IMR-90 (cell line): ENCODE measurements at regions not wholly inside any gene's neighbourhood (a gene's known extent, or its start where the extent isn't known, plus 50 kb on each side); places are given as distances from the start of the nearest gene placed in this dataset.

Source experiments
- ATAC-seq: fragments of 200-7000 bp; cut with Tn5 transposase; 2 replicates; pipeline ENCODE4 v1.9.1; 2020; ENCODE audit warnings: low read depth, mild to moderate bottlenecking, moderate library complexity
- BruUV-seq: library from RNA; stranded (reverse); fragments of 400-500 nt; replicated peaks from 2 replicates; lab custom pipeline; 2021; lab: Mats Ljungman, UMichigan
- CTCF ChIA-PET: fragments of 300-600 bp; formaldehyde crosslinking; extraction: SDS; loops from one replicate; lab custom pipeline; 2021; ENCODE audit warnings: antibody characterized with exemption; lab: Yijun Ruan, JAX
- POLR2A ChIA-PET: fragments of 300-600 bp; sonication (Branson Sonifier 250); formaldehyde crosslinking; loops from one replicate; lab custom pipeline; 2022; ENCODE audit warnings: antibody characterized with exemption; ENCODE audit not compliant: unreplicated experiment; lab: Charles Lee
- DNase-seq: peaks from one replicate; pipeline ENCODE4 v3.0.0; 2013
- H2AFZ ChIP-seq: replicated peaks from 2 replicates; pipeline ENCODE3; 2013; ENCODE audit warnings: low read length, mild to moderate bottlenecking; ENCODE audit not compliant: poor library complexity
- H2AK5ac ChIP-seq: 2 replicates; pipeline ENCODE4 v1.6.1; 2013; ENCODE audit warnings: low read depth, low read length, inconsistent platforms
- H2AK9ac ChIP-seq: replicated peaks from 2 replicates; pipeline ENCODE3; 2013; ENCODE audit warnings: mild to moderate bottlenecking, low read depth, low read length, moderate library complexity; ENCODE audit not compliant: poor library complexity
- H2BK120ac ChIP-seq: 2 replicates; pipeline ENCODE4 v1.6.1; 2013; ENCODE audit warnings: low read depth, low read length, inconsistent platforms
- H2BK15ac ChIP-seq: 3 replicates; pipeline ENCODE4 v1.6.1; 2013; ENCODE audit warnings: low read depth, low read length, inconsistent platforms
- H2BK20ac ChIP-seq: 2 replicates; pipeline ENCODE4 v1.6.1; 2013; ENCODE audit warnings: low read depth, mild to moderate bottlenecking, inconsistent platforms, low read length, moderate library complexity
- H2BK5ac ChIP-seq: 2 replicates; pipeline ENCODE4 v1.6.1; 2013; ENCODE audit warnings: mild to moderate bottlenecking, low read depth, low read length, inconsistent platforms; ENCODE audit not compliant: poor library complexity, severe bottlenecking
- H3K14ac ChIP-seq: replicated peaks from 2 replicates; pipeline ENCODE4 v1.6.1; 2013; ENCODE audit warnings: low read depth, low read length, inconsistent platforms
- H3K18ac ChIP-seq: 2 replicates; pipeline ENCODE4 v1.6.1; 2013; ENCODE audit warnings: low read depth, low read length, control low read depth
- H3K23ac ChIP-seq: 2 replicates; pipeline ENCODE4 v1.6.1; 2013; ENCODE audit warnings: low read depth, low read length, inconsistent platforms
- H3K27ac ChIP-seq: 2 replicates; pipeline ENCODE4 v1.5.1; 2013; ENCODE audit warnings: mild to moderate bottlenecking, control low read depth, low read length; ENCODE audit not compliant: insufficient read depth
- H3K27me3 ChIP-seq: 2 replicates; pipeline ENCODE4 v1.6.1; 2013; ENCODE audit warnings: low read length; ENCODE audit not compliant: control insufficient read depth, insufficient read depth
- H3K36me3 ChIP-seq: 2 replicates; pipeline ENCODE4 v1.6.1; 2013; ENCODE audit warnings: low read length, mixed read lengths; ENCODE audit not compliant: control insufficient read depth, insufficient read depth
- H3K4ac ChIP-seq: 2 replicates; pipeline ENCODE4 v1.6.1; 2013; ENCODE audit warnings: low read depth, low read length, inconsistent platforms
- H3K4me1 ChIP-seq: 2 replicates; pipeline ENCODE4 v1.6.1; 2013; ENCODE audit warnings: low read length, mixed read lengths; ENCODE audit not compliant: control insufficient read depth, insufficient read depth
- H3K4me2 ChIP-seq: 2 replicates; pipeline ENCODE4 v1.6.1; 2013; ENCODE audit warnings: low read depth, mild to moderate bottlenecking, control low read depth, low read length, moderate library complexity
- H3K4me3 ChIP-seq: 2 replicates; pipeline ENCODE4 v1.5.1; 2013; ENCODE audit warnings: low read depth, mild to moderate bottlenecking, control low read depth, low read length, moderate library complexity; ENCODE audit not compliant: insufficient read depth
- H3K56ac ChIP-seq: 2 replicates; pipeline ENCODE4 v1.6.1; 2013; ENCODE audit warnings: low read length, inconsistent platforms; ENCODE audit not compliant: insufficient read depth; ENCODE audit errors: extremely low read depth
- H3K79me1 ChIP-seq, 2 experiments: 2 replicates each; pipeline ENCODE4 v1.6.1; 2013; ENCODE audit warnings: low read length in 2 of 2, inconsistent platforms in 1 of 2, low read depth in 1 of 2
- H3K9ac ChIP-seq: 2 replicates; pipeline ENCODE4 v1.6.1; 2013; ENCODE audit warnings: low read depth, low read length, control low read depth
- H3K9me1 ChIP-seq: 2 replicates; pipeline ENCODE4 v1.6.1; 2013; ENCODE audit warnings: low read length, inconsistent platforms; ENCODE audit not compliant: insufficient read depth
- H3K9me3 ChIP-seq: 2 replicates; pipeline ENCODE4 v1.6.1; 2013; ENCODE audit warnings: low read length; ENCODE audit not compliant: control insufficient read depth, insufficient read depth
- H4K20me1 ChIP-seq: 2 replicates; pipeline ENCODE4 v1.6.1; 2013; ENCODE audit warnings: low read length, inconsistent platforms; ENCODE audit not compliant: insufficient read depth
- H4K5ac ChIP-seq: 2 replicates; pipeline ENCODE4 v1.6.1; 2013; ENCODE audit warnings: mild to moderate bottlenecking, low read depth, low read length, control low read depth
- H4K8ac ChIP-seq, 2 experiments: 2 replicates each; pipeline ENCODE4 v1.6.1; 2013; ENCODE audit warnings: low read depth in 2 of 2, low read length in 2 of 2, control low read depth in 1 of 2, inconsistent platforms in 1 of 2
- H4K91ac ChIP-seq: 2 replicates; pipeline ENCODE4 v1.6.1; 2013; ENCODE audit warnings: low read depth, low read length, inconsistent platforms; ENCODE audit not compliant: insufficient read depth
- CEBPB ChIP-seq: IDR thresholded peaks from 2 replicates; pipeline ENCODE4 v1.6.1; 2012; ENCODE audit warnings: low read depth, low read length, improper control_type of control experiment
- FOS ChIP-seq: fragments of 150-350 bp; IDR thresholded peaks from 2 replicates; pipeline ENCODE4 v1.6.1; 2016; ENCODE audit warnings: low read depth, low read length
- MAZ ChIP-seq: IDR thresholded peaks from 2 replicates; pipeline ENCODE4 v1.6.1; 2012; ENCODE audit warnings: low read depth, mild to moderate bottlenecking, low read length, improper control_type of control experiment, moderate library complexity, borderline replicate concordance
- RCOR1 ChIP-seq: IDR thresholded peaks from 2 replicates; pipeline ENCODE4 v1.6.1; 2012; ENCODE audit warnings: mild to moderate bottlenecking, low read length, improper control_type of control experiment; ENCODE audit not compliant: insufficient replicate concordance
- WGBS, 2 experiments: methylation state at CpG; one replicate each; pipeline versions ENCODE4 v1.1.5 to v1.1.7; 2013; ENCODE audit warnings: missing lambda C conversion rate in 2 of 2; ENCODE audit not compliant: insufficient read length in 1 of 2; ENCODE audit errors: extremely low coverage in 2 of 2; 5-methylcytosine and 5-hydroxymethylcytosine counted together
- dilution Hi-C: fragments of 300-500 bp; cut with HindIII; formaldehyde crosslinking; loops from one replicate; pipeline ENCODE4 v1.14.3; 2018; ENCODE audit warnings: low sequenced_read_pairs; ENCODE audit not compliant: unreplicated experiment
- in situ Hi-C: fragments of 300-500 bp; cut with MboI; formaldehyde crosslinking; loops from 3 replicates; pipeline ENCODE4 v1.14.3; 2019; ENCODE audit warnings: low sequenced_read_pairs, inconsistent platforms, mixed read lengths
- intact Hi-C: fragments of 100-400 bp; cut with micrococcal nuclease; formaldehyde crosslinking; loops from 2 replicates; pipeline ENCODE4 v1.10.0; 2022

DNA sequence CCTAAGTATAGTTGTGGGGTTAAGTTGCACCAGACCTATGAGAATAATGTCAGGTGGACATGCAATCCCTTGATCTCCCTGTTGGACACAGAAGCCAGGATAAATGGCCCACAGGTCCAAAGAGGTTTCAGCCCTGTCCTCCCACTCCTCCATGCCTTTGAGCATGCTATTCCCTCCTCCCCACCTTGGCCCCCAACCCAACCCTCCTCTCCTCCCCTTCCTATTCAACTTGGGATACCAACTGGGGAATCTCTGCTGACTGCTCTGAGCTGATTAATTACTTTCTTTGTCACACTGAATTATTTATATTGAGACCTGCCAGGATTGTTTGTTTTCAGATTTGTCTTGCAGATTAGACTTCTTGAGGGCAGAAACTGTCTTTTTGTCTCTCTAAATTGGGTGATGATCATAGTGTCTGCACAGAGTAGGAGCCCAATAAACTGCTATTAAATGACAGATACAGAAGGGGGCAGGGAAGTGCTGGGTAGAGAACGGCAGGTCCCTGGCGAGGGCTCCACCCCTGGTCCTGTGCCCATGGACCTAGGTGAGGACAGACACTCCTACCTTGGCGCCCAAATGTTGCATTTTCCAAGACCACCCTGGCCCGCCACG lies 120.9 kb downstream of the UNC5CL start:
- Histone ChIP-seq H3K4me1 (no peaks in the 10 kb centered on the region; the same call in 1 of the 2 replicates), H3K9me1 (no peaks in the 10 kb centered on the region), H3K23ac (no peak overlapping the region), H2BK120ac (no peak overlapping the region), H3K14ac (no peak overlapping the region), H2AK9ac (no peak overlapping the region), H4K20me1 (no peaks in the 10 kb centered on the region), H3K4ac (no peak overlapping the region), H2BK5ac (no peak overlapping the region), H3K79me1 (no peaks in the 10 kb centered on the region), H4K5ac (no peak overlapping the region), H4K8ac (no peak overlapping the region), H2AFZ (no peak overlapping the region), H3K36me3 (no peaks in the 10 kb centered on the region), H3K27ac (no peak overlapping the region), H2BK15ac (no peak overlapping the region), H2AK5ac (no peak overlapping the region), H3K27me3 (peaks cover 51% of the 10 kb centered on the region), H3K18ac (no peak overlapping the region), H3K9ac (no peak overlapping the region), H4K91ac (no peak overlapping the region), H3K56ac (no peak overlapping the region), H3K4me3 (no peak overlapping the region), H3K9me3 (no peaks in the 10 kb centered on the region), H3K4me2 (no peak overlapping the region), H2BK20ac (no peak overlapping the region)
- in situ Hi-C loops (no loop called here), intact Hi-C loops (no loop called here), dilution Hi-C loops (no loop called here)
- ATAC-seq, result no peak
- ChIA-PET CTCF (no interaction called here), POLR2A (no interaction called here)
- BruUV-seq, result no TSS peak
- DNase-seq, result no peak
- no CpG with 5 or more reads among the region's 5 CpGs for WGBS, 2 experiments
- no peak for TF ChIP-seq MAZ
- no peak for TF ChIP-seq FOS
- TF ChIP-seq RCOR1, result no peak
- TF ChIP-seq CEBPB, result no peak
